ENCODE measurements at regions not wholly inside any gene's neighbourhood (a gene's known extent, or its start where the extent isn't known, plus 50 kb on each side); places are given as distances from the start of the nearest gene placed in this dataset.
A peak's percentile ranks its signal among the peaks of the same experiment; 100 is the strongest.
"Not testable (repeated sequence)": the region's sequence is repeated elsewhere in the genome, so short reads cannot be mapped to it uniquely, and the experiment has no call there.

GRCh38 chr4:84218031-84218430 lies 281.1 kb downstream of the NKX6-1 start:
- DNase-seq, result peak in 1 of 2 experiments; percentile 56

DNA sequence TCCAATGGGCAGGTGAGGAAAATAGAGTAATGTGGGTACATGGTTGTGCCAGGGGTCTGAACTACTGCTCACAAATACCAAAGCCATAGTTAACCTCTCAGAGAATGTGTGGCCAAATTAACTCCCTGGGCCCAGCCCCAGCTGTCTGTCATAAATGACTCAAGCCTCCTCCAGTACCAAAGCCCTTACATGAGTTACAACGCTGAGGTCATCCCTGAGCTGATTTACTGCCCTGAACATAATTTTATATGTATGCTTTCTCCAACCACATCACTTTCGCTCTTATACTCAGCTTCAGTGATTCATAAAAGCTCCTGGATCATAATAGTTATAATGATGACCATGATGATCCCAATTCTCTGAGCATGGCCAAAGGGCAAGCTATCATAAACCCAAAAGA lies 283.9 kb downstream of the NKX6-1 start:
- DNase-seq, result no peak

GRCh38 chr4:84206226-84206625 lies 292.9 kb downstream of the NKX6-1 start:
- not testable (repeated sequence) for DNase-seq

- DNase-seq, result no peak
These were observed 309.9 kb downstream of the NKX6-1 start for GRCh38 chr4:84189144-84189543.

GRCh38 chr4:84179409-84179808 lies 319.7 kb downstream of the NKX6-1 start:
- no peak for DNase-seq

DNA sequence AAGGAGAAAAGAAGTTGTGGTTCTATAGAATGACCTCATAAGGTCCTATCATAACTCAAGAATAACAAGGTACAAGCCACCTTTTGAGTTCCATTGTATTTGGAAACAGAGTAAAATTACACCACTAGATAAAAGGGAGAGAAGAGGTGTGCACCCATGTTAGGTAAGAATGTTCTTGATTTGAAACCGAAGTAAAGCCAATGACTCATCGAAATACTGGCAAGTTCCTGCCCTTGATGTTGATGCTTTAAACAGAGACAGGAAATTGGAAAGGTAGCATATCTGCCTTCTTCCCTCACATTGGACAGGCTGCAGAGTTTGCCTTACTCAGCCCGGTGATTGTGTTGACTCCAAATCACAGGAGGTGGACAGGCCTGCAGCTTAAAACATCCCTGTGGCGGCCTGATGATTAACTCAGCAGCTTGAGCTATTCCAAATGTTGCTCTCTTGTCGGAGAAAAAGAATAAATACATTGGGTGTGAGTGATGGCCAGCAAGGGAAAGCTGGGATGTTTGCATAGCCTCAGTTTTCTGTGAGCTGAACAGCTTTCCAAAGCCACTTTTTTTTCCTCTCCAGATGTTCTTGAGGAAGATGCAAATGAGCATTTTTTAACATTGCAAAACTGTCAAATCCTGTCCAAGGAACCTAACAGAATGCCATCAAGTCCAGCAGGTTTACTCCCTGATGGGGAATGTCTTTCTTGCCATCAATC lies 321.1 kb downstream of the NKX6-1 start:
- DNase-seq, result no peak

- DNase-seq, result no peak
These were observed 323.1 kb downstream of the NKX6-1 start for GRCh38 chr4:84176016-84176415.

- DNase-seq, result no peak
These were observed 327.2 kb downstream of the NKX6-1 start for GRCh38 chr4:84171871-84172270.

- peak; percentile 24 to 68 for DNase-seq
These were observed 331.5 kb downstream of the NKX6-1 start for GRCh38 chr4:84167564-84167963.

GRCh38 chr4:84167093-84167492 lies 332.0 kb downstream of the NKX6-1 start:
- peak in 1 of 2 experiments; percentile 55 for DNase-seq

DNA sequence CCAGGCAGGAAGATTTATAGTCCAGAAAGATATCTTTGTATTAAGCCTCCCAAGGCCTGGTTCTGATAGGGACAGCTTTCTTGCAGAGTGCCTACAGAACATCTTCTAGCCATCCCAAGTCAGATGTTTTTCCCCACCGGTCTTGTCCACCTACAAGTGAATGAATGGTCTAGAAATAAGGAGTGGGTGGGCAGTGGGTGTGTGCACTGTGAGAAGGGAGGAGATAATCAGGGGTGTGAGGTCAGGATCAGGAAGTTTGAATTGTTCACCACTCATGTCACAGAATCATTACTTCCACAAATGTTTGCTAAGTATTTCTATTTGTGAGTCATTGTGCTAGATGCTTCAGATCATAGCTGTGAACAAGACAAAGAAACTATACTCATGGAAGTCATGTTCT lies 332.6 kb downstream of the NKX6-1 start:
- DNase-seq, result no peak

GRCh38 chr4:84164201-84164600 lies 334.9 kb downstream of the NKX6-1 start:
- no peak for DNase-seq

GRCh38 chr4:84159762-84160161 lies 339.3 kb downstream of the NKX6-1 start:
- DNase-seq, result no peak

- no peak for DNase-seq
These were observed 340.4 kb downstream of the NKX6-1 start for GRCh38 chr4:84158670-84159069.

- no peak for DNase-seq
These were observed 347.5 kb downstream of the NKX6-1 start for GRCh38 chr4:84151574-84151973.

- no peak for DNase-seq
These were observed 348.9 kb downstream of the NKX6-1 start for GRCh38 chr4:84150177-84150576.

GRCh38 chr4:84147831-84148230 lies 351.3 kb downstream of the NKX6-1 start:
- no peak for DNase-seq

- no peak for DNase-seq
These were observed 352.7 kb downstream of the NKX6-1 start for GRCh38 chr4:84146300-84146959.

DNA sequence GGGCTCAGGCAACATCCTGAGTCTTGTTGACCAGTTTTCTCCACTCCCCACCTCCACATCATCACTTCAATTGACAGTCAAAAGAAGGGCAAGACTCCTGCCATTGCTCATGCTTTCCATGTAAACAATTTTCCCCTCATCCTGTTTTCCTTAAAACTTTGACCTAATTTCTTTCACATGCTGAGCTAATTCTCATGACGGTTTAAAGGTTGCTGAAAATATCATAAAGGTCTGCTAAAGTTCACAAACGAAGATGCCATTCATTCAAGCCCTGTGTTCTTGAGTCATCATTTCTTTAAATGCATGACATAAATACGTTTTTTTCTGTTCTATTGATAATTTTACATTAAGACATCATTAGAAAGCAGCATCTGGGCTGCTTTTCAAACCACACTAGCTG lies 353.9 kb downstream of the NKX6-1 start:
- no peak for DNase-seq

GRCh38 chr4:84126911-84127310 lies 372.2 kb downstream of the NKX6-1 start:
- peak in 1 of 2 experiments; percentile 3 for DNase-seq

- peak in 1 of 2 experiments; percentile 39 for DNase-seq
These were observed 372.9 kb downstream of the NKX6-1 start for GRCh38 chr4:84126061-84126787.

- DNase-seq, result no peak
These were observed 389.1 kb downstream of the NKX6-1 start for GRCh38 chr4:84110040-84110439.

DNA sequence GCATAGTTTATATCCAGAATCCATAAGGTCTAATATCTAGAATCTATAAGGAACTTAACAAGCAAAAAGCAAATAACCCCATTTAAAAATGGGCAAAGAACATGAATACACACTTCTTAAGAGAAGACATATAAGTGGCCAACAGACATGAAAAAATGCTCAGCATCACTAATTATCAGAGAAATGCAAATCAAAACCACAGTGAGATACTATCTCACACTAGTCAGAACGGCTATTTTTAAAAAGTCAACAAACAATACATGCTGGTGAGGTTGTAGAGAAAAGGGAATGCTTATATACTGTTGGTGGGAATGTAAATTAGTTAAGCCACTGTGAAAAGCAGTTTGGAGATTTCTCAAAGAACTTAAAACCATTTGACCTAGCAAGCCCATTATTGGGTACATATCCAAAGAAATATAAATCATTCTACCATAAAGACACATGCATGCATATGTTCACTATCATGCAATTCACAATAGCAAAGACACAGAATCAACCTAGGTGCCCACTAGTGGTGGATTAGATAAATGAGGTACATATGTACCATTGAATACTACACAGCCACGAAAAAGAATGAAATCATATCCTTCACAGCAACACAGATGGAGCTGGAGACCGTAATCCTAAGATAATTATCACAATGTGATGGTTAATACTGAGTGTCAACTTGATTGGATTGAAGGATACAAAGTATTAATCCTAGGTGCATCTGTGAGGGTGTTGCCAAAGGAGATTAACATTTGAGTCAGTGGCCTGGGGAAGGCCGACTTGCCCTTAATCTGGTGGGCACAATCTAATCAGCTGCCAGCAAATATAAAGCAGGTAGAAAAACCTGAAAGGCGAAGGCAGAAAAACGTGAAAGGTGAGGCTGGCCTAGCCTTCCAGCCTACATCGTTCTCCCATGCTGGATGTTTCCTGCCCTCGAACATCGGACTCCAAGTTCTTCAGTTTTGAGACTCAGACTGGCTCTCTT lies 397.2 kb downstream of the NKX6-1 start:
- peak; percentile 22 to 47 for DNase-seq

Data from NCI-H524 (cell line).